ENCODE measurements at regions not wholly inside any gene's neighbourhood (a gene's known extent, or its start where the extent isn't known, plus 50 kb on each side); places are given as distances from the start of the nearest gene placed in this dataset.

DNA sequence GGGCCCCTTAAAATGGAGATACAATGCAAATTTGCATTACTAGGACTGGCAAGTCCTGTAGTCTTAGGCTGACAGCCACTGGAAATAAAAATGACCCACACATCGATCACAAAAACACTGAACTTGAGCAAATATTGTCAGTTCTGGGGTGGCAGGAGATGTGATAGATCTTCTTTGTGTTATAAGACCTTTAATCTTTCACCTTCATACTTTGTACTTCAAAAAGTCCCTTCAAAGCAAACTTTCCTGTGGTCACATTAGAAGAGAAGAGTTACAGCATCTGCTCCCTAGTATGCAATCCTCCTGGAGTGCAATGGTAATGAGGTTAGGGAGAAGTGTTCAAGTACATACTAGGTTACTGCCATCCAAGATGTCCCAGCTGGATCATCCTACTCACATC lies 149.4 kb upstream of the KCNMB2 start:
- ATAC-seq (ENCODE audit: poor library complexity), result no peak
- H3K36me3 Mint-ChIP-seq (ENCODE audit: low read depth), result no peaks in the 10 kb centered on the region
- H3K36me3 ChIP-seq (ENCODE audit: insufficient read depth, low read length), result no peaks in the 10 kb centered on the region
- peaks cover 29% of the 10 kb centered on the region for H3K27me3 Mint-ChIP-seq
- no peaks in the 10 kb centered on the region for H3K27me3 ChIP-seq (ENCODE audit: control insufficient read depth in 1 of 2, insufficient read depth in 2 of 2, low read length in 2 of 2)
- no peaks in the 10 kb centered on the region for H3K9me3 ChIP-seq (ENCODE audit: control insufficient read depth in 1 of 2, insufficient read depth in 1 of 2, low read length in 2 of 2)
- ChIA-PET POLR2A (no interaction called here), CTCF (interaction anchor here (1.2 kb wide), 1 partner anchor 1333 kb away, joined by 3 read pairs; no protein-coding TSS in a partner anchor)
- TF ChIP-seq, protein P1, sequence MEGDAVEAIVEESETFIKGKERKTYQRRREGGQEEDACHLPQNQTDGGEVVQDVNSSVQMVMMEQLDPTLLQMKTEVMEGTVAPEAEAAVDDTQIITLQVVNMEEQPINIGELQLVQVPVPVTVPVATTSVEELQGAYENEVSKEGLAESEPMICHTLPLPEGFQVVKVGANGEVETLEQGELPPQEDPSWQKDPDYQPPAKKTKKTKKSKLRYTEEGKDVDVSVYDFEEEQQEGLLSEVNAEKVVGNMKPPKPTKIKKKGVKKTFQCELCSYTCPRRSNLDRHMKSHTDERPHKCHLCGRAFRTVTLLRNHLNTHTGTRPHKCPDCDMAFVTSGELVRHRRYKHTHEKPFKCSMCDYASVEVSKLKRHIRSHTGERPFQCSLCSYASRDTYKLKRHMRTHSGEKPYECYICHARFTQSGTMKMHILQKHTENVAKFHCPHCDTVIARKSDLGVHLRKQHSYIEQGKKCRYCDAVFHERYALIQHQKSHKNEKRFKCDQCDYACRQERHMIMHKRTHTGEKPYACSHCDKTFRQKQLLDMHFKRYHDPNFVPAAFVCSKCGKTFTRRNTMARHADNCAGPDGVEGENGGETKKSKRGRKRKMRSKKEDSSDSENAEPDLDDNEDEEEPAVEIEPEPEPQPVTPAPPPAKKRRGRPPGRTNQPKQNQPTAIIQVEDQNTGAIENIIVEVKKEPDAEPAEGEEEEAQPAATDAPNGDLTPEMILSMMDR (IDR thresholded peaks at IDR 0.05), result no peak
- H3K4me3 Mint-ChIP-seq, result no peak overlapping the region
- no peak overlapping the region for H3K27ac Mint-ChIP-seq
- H3K27ac ChIP-seq (ENCODE audit: low read depth in 1 of 2, low read length in 2 of 2), result no peak overlapping the region
- H3K4me3 ChIP-seq (ENCODE audit: low read length), result no peak overlapping the region
- DNase-seq, result no peak
- H3K4me1 Mint-ChIP-seq (ENCODE audit: low read depth), result no peaks in the 10 kb centered on the region
- H3K9me3 Mint-ChIP-seq, result no peaks in the 10 kb centered on the region
- H3K4me1 ChIP-seq (ENCODE audit: insufficient read depth, low read length), result no peaks in the 10 kb centered on the region
- intact Hi-C loops (cut with DNase I, micrococcal nuclease), result loop anchor here in 1 of 2 experiments (2.0 to 5.0 kb wide), 2 partner anchors 1350 to 1512 kb away; no protein-coding TSS in a partner anchor

DNA sequence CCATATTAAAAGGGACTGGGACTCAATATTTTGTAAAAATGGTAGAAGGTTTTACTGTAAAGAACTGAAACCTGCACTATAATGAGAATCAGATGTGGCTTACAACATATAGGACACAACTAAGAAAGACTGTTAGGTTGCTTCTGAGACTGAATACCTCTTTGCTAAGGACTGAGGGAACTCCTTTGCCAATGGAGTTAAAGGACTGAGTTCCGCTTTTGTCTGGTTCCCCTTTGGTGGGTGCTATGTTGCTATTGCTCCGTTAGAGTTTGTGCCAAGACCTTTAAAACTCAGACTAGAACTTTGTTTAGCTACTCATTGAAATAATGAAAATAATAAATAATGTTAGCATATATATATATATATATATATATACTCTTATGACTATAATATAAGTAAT lies 147.8 kb upstream of the KCNMB2 start:
- TF ChIP-seq, protein P1 (IDR thresholded peaks at IDR 0.05), result no peak
- no peak overlapping the region for H3K27ac ChIP-seq (ENCODE audit: low read depth in 1 of 2, low read length in 2 of 2)
- no peak overlapping the region for H3K4me3 Mint-ChIP-seq

DNA sequence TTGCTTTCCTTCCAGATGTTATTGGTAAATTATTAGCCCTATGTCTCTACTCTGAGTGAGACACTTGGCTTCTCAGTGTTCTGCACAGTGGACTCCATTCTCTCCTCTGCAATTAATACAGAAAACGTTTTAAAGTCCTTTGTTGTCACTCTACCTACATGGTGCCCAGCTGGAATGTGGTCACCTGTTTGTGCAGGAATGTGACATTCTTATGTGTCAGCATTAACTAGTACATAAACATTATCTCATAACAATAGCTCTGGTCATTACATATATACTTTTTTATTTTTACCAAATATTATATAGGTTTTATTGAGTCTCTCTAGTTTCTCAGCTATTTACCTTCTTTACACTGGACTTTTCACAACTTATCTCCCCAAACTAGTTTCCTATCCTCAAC lies 147.0 kb upstream of the KCNMB2 start:
- ATAC-seq (ENCODE audit: poor library complexity), result no peak
- DNase-seq, result no peak
- no peak overlapping the region for H3K27ac Mint-ChIP-seq
- no peaks in the 10 kb centered on the region for H3K36me3 Mint-ChIP-seq (ENCODE audit: low read depth)
- no peak overlapping the region for H3K4me3 Mint-ChIP-seq
- no peaks in the 10 kb centered on the region for H3K9me3 Mint-ChIP-seq
- H3K27me3 Mint-ChIP-seq, result peaks cover 29% of the 10 kb centered on the region
- Histone ChIP-seq H3K27ac (ENCODE audit: low read depth in 1 of 2, low read length in 2 of 2) (no peak overlapping the region), H3K9me3 (ENCODE audit: control insufficient read depth in 1 of 2, insufficient read depth in 1 of 2, low read length in 2 of 2) (no peaks in the 10 kb centered on the region), H3K27me3 (ENCODE audit: control insufficient read depth in 1 of 2, insufficient read depth in 2 of 2, low read length in 2 of 2) (no peaks in the 10 kb centered on the region), H3K36me3 (ENCODE audit: insufficient read depth, low read length) (no peaks in the 10 kb centered on the region), H3K4me1 (ENCODE audit: insufficient read depth, low read length) (no peaks in the 10 kb centered on the region), H3K4me3 (ENCODE audit: low read length) (no peak overlapping the region)
- POLR2A ChIA-PET, result no interaction called here
- no peaks in the 10 kb centered on the region for H3K4me1 Mint-ChIP-seq (ENCODE audit: low read depth)
- TF ChIP-seq, protein P1 (IDR thresholded peaks at IDR 0.05), result no peak
- CTCF ChIA-PET, result interaction anchor here (1.3 kb wide), 1 partner anchor 1516 kb away, joined by 3 read pairs; no protein-coding TSS in a partner anchor
- intact Hi-C loops (cut with DNase I, micrococcal nuclease), result loop anchor here in 1 of 2 experiments (5.0 kb wide), 1 partner anchor 1352 kb away; no protein-coding TSS in a partner anchor

More for the DNA sequence above, 147.8 kb upstream of the KCNMB2 start:
- H3K27me3 ChIP-seq (ENCODE audit: control insufficient read depth in 1 of 2, insufficient read depth in 2 of 2, low read length in 2 of 2), result no peaks in the 10 kb centered on the region
- H3K9me3 ChIP-seq (ENCODE audit: control insufficient read depth in 1 of 2, insufficient read depth in 1 of 2, low read length in 2 of 2), result no peaks in the 10 kb centered on the region
- CTCF ChIA-PET, result no interaction called here
- no peak overlapping the region for H3K4me3 ChIP-seq (ENCODE audit: low read length)
- H3K9me3 Mint-ChIP-seq, result no peaks in the 10 kb centered on the region
- no peak overlapping the region for H3K27ac Mint-ChIP-seq
- DNase-seq (no peak), ATAC-seq (ENCODE audit: poor library complexity) (no peak)
- peaks cover 29% of the 10 kb centered on the region for H3K27me3 Mint-ChIP-seq
- H3K4me1 Mint-ChIP-seq (ENCODE audit: low read depth), result no peaks in the 10 kb centered on the region
- no peaks in the 10 kb centered on the region for H3K36me3 ChIP-seq (ENCODE audit: insufficient read depth, low read length)
- no peaks in the 10 kb centered on the region for H3K36me3 Mint-ChIP-seq (ENCODE audit: low read depth)
- intact Hi-C loops (cut with DNase I, micrococcal nuclease), result loop anchor here in 1 of 2 experiments (5.0 kb wide), 1 partner anchor 1351 kb away; no protein-coding TSS in a partner anchor
- POLR2A ChIA-PET, result no interaction called here
- no peaks in the 10 kb centered on the region for H3K4me1 ChIP-seq (ENCODE audit: insufficient read depth, low read length)
